ENCODE measurements at regions not wholly inside any gene's neighbourhood (a gene's known extent, or its start where the extent isn't known, plus 50 kb on each side); places are given as distances from the start of the nearest gene placed in this dataset.

DNA sequence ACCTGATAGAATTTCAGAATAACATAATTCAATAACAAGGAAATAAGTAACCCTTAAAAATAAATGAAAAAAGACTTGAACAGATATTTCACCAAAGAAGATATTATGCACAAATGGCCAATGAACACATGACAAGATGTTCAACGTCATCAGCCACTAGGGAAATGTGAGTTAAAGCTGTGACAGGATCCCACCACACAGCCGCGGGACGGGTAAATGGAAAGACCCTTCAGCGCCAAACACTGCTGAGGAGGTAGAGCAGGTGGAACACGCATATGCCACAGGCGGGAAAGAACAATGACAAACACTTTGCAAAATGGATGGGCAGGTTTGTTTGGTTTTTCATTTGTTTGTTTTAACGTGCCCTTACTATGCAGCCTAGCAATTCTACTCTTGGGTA is 86.1 kb upstream of the RNF32 start:
- TF ChIP-seq, protein P1, sequence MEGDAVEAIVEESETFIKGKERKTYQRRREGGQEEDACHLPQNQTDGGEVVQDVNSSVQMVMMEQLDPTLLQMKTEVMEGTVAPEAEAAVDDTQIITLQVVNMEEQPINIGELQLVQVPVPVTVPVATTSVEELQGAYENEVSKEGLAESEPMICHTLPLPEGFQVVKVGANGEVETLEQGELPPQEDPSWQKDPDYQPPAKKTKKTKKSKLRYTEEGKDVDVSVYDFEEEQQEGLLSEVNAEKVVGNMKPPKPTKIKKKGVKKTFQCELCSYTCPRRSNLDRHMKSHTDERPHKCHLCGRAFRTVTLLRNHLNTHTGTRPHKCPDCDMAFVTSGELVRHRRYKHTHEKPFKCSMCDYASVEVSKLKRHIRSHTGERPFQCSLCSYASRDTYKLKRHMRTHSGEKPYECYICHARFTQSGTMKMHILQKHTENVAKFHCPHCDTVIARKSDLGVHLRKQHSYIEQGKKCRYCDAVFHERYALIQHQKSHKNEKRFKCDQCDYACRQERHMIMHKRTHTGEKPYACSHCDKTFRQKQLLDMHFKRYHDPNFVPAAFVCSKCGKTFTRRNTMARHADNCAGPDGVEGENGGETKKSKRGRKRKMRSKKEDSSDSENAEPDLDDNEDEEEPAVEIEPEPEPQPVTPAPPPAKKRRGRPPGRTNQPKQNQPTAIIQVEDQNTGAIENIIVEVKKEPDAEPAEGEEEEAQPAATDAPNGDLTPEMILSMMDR (conservative IDR thresholded peaks at IDR 0.05), result no peak
- no peak for TF ChIP-seq ZFX (IDR thresholded peaks at IDR 0.05)

Measured in C4-2B (cell line).